Tibial artery (tissue), 4 donors: ENCODE measurements at regions not wholly inside any gene's neighbourhood (a gene's known extent, or its start where the extent isn't known, plus 50 kb on each side); places are given as distances from the start of the nearest gene placed in this dataset.

Source experiments
- DNase-seq, 2 donors: peaks; one replicate each; pipeline ENCODE4 v3.0.0-alpha.2; 2019
- H3K27ac ChIP-seq, 2 donors: fragments of 200-600 bp; sonication (generic) in 1 of 2; 1 replicate in 1 of 2; 2 replicates in 1 of 2; pipeline ENCODE4 v1.5.1; 2018 to 2019; ENCODE audit warnings: mild to moderate bottlenecking in 1 of 2
- H3K27me3 ChIP-seq, 2 donors: fragments of 200-600 bp; sonication (generic) in 1 of 2; one replicate each; pipeline versions ENCODE4 v1.5.1 to v1.6.0; 2016 to 2019
- H3K36me3 ChIP-seq, 3 donors: fragments of 200-600 bp; sonication (generic) in 2 of 3; one replicate each; pipeline ENCODE4 v1.5.1; 2016 to 2019; ENCODE audit warnings: mild to moderate bottlenecking in 2 of 3
- H3K4me1 ChIP-seq, 4 donors: fragments of 200-600 bp; sonication (generic) in 2 of 4; 1 replicate in 3 of 4; 2 replicates in 1 of 4; pipeline ENCODE4 v1.5.1; 2016 to 2019
- H3K4me3 ChIP-seq, 2 donors: fragments of 200-600 bp; sonication (generic) in 1 of 2; 1 replicate in 1 of 2; 2 replicates in 1 of 2; pipeline ENCODE4 v1.5.1; 2018 to 2019; ENCODE audit warnings: mild to moderate bottlenecking in 2 of 2
- H3K9me3 ChIP-seq, 3 donors: fragments of 200-600 bp; sonication (generic) in 1 of 3; one replicate each; pipeline ENCODE4 v1.5.1; 2016 to 2019
- intact Hi-C: fragments of 100-400 bp; cut with DNase I; formaldehyde crosslinking; loops from one replicate; pipeline ENCODE4 v1.15.0; 2023; ENCODE audit warnings: low total_unique reads
- TF ChIP-seq, protein P1 (sequence below), 2 experiments: fragments of 200-600 bp in 1 of 2; fragments of 450-650 bp in 1 of 2; IDR thresholded peaks; one replicate each; pipeline ENCODE4 v1.5.1; 2017 to 2019; ENCODE audit warnings: antibody characterized with exemption in 2 of 2, mild to moderate bottlenecking in 1 of 2, moderate library complexity in 1 of 2

DNA sequence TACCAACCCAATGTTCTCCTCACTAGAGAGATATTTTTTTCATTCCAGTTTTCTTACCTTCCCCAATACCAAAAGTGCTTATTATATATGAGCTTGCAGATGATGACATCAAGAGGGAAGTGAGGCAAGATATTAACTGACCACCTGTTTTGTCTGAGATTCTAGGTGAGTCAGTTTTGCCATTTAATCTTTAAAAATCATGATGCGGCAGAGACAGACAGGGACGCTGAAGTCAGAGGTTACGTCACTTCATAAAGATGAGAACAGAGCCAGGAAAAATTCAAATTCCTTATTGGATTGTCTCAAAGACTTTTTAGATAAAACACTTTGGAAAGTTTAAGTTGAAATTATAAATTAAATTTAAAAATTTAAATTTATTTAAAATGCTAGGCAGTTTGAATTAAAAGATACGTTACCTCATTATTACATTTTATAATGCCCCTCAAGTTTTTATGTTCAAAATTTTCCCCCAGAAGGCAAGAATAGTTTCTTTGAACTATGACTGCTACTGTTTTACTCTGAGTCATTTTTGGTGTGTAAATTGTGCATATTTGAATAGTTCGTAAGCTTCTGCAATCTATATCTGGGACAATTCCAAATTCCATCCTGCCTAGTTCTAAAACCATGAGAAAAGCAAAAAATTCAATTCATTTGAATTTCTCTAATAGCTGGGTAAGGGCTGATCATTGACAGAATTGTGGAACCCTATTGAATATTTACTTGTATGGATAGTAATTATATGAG, 839.6 kb upstream of the GOT2 start:
- no peak for DNase-seq
- Histone ChIP-seq H3K27me3 (no peaks in the 10 kb centered on the region), H3K4me1 (no peaks in the 10 kb centered on the region), H3K9me3 (no peaks in the 10 kb centered on the region), H3K27ac (no peak overlapping the region), H3K36me3 (no peaks in the 10 kb centered on the region), H3K4me3 (no peak overlapping the region)
- intact Hi-C loops = no loop called here
- TF ChIP-seq, protein P1, sequence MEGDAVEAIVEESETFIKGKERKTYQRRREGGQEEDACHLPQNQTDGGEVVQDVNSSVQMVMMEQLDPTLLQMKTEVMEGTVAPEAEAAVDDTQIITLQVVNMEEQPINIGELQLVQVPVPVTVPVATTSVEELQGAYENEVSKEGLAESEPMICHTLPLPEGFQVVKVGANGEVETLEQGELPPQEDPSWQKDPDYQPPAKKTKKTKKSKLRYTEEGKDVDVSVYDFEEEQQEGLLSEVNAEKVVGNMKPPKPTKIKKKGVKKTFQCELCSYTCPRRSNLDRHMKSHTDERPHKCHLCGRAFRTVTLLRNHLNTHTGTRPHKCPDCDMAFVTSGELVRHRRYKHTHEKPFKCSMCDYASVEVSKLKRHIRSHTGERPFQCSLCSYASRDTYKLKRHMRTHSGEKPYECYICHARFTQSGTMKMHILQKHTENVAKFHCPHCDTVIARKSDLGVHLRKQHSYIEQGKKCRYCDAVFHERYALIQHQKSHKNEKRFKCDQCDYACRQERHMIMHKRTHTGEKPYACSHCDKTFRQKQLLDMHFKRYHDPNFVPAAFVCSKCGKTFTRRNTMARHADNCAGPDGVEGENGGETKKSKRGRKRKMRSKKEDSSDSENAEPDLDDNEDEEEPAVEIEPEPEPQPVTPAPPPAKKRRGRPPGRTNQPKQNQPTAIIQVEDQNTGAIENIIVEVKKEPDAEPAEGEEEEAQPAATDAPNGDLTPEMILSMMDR (IDR thresholded peaks at IDR 0.05) = no peak

DNA sequence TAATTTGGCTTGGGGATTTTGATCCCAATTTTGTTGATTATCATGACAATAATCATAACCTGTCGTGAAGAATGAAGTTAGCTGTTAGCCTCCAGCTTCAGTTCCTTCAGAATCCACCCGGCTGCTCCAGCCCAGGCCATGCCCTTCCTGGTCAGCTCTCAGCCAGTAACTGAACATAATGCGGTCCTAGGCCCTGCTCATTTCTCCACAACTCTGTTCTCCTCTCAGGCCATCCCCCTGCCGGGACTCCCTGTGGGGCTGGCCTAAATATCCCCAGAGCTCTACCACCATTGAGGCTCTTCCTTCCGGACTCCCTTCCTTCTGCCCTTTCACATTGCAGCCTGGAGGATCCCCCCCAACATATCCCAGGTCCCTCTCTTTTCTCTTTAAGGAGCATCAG, 833.4 kb upstream of the GOT2 start:
- no peak overlapping the region for H3K27ac ChIP-seq
- H3K27me3 ChIP-seq = no peaks in the 10 kb centered on the region
- H3K4me1 ChIP-seq = no peaks in the 10 kb centered on the region
- H3K9me3 ChIP-seq = no peaks in the 10 kb centered on the region
- intact Hi-C loops = no loop called here
- DNase-seq = no peak
- no peaks in the 10 kb centered on the region for H3K36me3 ChIP-seq
- H3K4me3 ChIP-seq = no peak overlapping the region
- TF ChIP-seq, protein P1 (IDR thresholded peaks at IDR 0.05) = no peak

DNA sequence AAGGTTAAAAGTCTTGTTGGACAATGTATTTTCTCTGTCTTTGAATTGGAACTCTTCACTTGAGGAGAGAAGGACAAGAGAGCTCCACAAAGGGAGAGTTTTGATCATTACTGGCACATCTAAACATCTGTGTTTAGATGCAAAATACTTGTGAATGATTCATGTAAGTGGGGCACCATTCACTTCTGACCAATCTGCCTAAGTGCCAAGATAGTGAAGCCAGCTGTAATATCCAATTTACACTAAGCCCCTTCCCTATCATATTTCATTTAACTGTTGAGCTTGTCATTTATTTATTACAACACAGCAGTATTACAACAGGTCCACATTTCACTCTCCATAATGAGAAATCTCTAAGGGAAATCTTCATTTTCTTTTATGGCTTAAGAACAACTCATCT, 832.3 kb upstream of the GOT2 start:
- TF ChIP-seq, protein P1 (IDR thresholded peaks at IDR 0.05) = no peak
- Histone ChIP-seq H3K27ac (no peak overlapping the region), H3K4me3 (no peak overlapping the region), H3K9me3 (no peaks in the 10 kb centered on the region), H3K27me3 (no peaks in the 10 kb centered on the region), H3K36me3 (no peaks in the 10 kb centered on the region), H3K4me1 (no peaks in the 10 kb centered on the region)
- intact Hi-C loops = no loop called here
- DNase-seq = no peak

DNA sequence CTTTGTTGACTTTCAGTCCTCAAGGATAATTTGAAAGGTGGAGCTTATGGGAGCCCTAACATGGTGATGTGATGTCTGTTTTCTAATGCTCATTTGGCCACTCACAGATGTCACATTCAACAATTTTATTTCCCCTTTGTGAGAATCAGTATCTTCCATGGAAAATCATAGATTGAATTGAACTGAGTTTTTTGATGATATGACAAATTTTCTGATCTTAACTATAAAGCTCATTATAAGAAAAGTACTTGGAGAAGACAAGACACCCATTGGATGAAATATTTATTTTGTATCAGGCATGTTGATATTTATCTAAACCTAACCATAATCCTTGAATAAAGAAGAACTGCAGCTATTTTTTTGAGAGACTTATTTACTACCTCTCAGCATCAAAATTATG, 824.6 kb upstream of the GOT2 start:
- Histone ChIP-seq H3K4me1 (no peaks in the 10 kb centered on the region), H3K9me3 (no peaks in the 10 kb centered on the region), H3K27me3 (no peaks in the 10 kb centered on the region), H3K36me3 (no peaks in the 10 kb centered on the region), H3K27ac (no peak overlapping the region), H3K4me3 (no peak overlapping the region)
- TF ChIP-seq, protein P1 (IDR thresholded peaks at IDR 0.05) = no peak
- intact Hi-C loops = no loop called here
- DNase-seq = no peak

DNA sequence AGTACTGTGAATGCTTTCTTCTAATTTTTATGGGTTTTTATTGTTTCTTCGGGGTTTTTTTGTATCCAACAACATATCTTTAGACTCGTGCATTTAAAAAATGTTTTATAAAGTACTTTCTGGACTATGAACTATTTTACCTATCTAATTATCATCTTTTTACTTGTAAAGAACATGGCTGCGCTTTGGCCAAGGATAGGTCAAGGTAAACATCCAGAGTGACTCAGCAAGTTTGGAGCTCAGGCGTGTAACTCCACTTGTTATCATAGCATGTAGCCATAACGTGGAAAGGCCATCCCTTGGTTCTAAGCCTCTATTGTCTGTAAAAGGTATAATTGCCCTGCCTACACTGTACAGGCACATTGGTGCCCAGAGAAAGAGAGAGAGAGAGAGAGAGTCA, 818.0 kb upstream of the GOT2 start:
- Histone ChIP-seq H3K4me3 (no peak overlapping the region), H3K4me1 (no peaks in the 10 kb centered on the region), H3K36me3 (no peaks in the 10 kb centered on the region), H3K27ac (no peak overlapping the region), H3K9me3 (no peaks in the 10 kb centered on the region), H3K27me3 (no peaks in the 10 kb centered on the region)
- intact Hi-C loops = no loop called here
- no peak for DNase-seq
- TF ChIP-seq, protein P1 (IDR thresholded peaks at IDR 0.05) = no peak

DNA sequence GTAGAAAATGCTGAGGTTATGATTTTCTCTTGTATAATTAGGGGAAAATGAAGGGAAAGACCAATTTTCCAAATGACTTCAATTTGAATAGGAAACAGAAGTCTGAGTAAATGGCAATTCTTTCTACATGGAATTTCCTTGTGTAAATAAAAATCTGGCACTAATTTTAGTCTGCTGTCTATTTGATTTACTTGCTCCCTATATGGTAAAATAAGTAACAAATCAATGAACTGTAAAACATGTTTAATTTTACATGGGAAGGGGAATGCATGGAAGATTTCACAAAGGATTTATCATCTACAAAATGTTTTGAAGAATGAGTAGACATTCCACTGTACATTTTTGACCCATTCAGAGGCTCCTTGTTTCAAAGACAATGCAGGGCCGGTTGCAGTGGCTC, 811.6 kb upstream of the GOT2 start:
- H3K9me3 ChIP-seq = no peaks in the 10 kb centered on the region
- H3K4me3 ChIP-seq = no peak overlapping the region
- intact Hi-C loops = no loop called here
- TF ChIP-seq, protein P1 (IDR thresholded peaks at IDR 0.05) = no peak
- no peak overlapping the region for H3K27ac ChIP-seq
- H3K4me1 ChIP-seq = no peaks in the 10 kb centered on the region
- no peaks in the 10 kb centered on the region for H3K27me3 ChIP-seq
- no peak for DNase-seq
- no peaks in the 10 kb centered on the region for H3K36me3 ChIP-seq
